ENCODE measurements at regions not wholly inside any gene's neighbourhood (a gene's known extent, or its start where the extent isn't known, plus 50 kb on each side); places are given as distances from the start of the nearest gene placed in this dataset.

DNA sequence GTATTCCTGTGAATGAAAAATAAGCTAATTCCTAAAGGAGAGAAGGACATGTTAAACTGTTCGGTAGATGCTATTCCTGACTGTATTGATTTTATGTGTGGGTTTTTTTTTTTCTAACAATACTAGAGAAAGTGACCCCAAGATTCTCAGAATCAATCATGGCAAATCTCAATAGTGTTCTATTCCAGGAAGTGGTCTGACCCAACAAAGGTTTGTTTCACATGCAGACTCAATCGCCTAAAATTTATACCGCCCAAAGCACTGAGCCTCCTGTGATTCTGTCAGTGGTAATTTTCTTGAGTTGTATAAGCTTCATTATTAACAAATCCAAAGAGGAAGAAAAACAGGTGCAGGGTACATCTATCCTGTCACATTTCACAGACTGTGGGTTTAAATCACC, 293.7 kb downstream of the SUCLA2 start:
- H3K27me3 Mint-ChIP-seq (ENCODE audit: low read depth in 3 of 3): peaks cover 0 to 6% (median 0%) of the 10 kb centered on the region in 3 donors
- Histone ChIP-seq H3K9ac (ENCODE audit: insufficient read depth, low read length, poor library complexity, severe bottlenecking) (no peak overlapping the region), H3K27me3 (ENCODE audit: control insufficient read depth in 2 of 2, insufficient read depth in 2 of 2, low read length in 2 of 2) (no peaks in the 10 kb centered on the region), H3K4me2 (replicated peaks; ENCODE audit: extremely low read depth, low read length, poor library complexity, severe bottlenecking) (no peak overlapping the region), H3K4me1 (ENCODE audit: control insufficient read depth in 1 of 2, insufficient read depth in 2 of 2, low read length in 2 of 2) (no peaks in the 10 kb centered on the region), H3K9me3 (replicated peaks in 1 of 2; ENCODE audit: control insufficient read depth in 1 of 2, insufficient read depth in 1 of 2, low read length in 2 of 2) (no peaks in the 10 kb centered on the region), H4K20me1 (ENCODE audit: insufficient read depth, low read length) (no peaks in the 10 kb centered on the region), H3K27ac (ENCODE audit: low read depth in 1 of 2, low read length in 2 of 2) (no peak overlapping the region), H3K4me3 (replicated peaks in 1 of 3; ENCODE audit: low read depth in 2 of 3, low read length in 3 of 3) (no peak overlapping the region), H2AFZ (ENCODE audit: insufficient read depth, low read depth, low read length, poor library complexity, severe bottlenecking) (no peak overlapping the region), H3K36me3 (replicated peaks in 1 of 2; ENCODE audit: control insufficient read depth in 1 of 2, insufficient read depth in 2 of 2, low read length in 2 of 2) (no peaks in the 10 kb centered on the region), H3K79me2 (ENCODE audit: insufficient read depth, low read length) (no peaks in the 10 kb centered on the region)
- H3K4me3 Mint-ChIP-seq: no peak overlapping the region
- H3K4me1 Mint-ChIP-seq: peaks cover 2% of the 10 kb centered on the region
- no peak for DNase-seq
- no peaks in the 10 kb centered on the region for H3K36me3 Mint-ChIP-seq
- intact Hi-C loops (cut with micrococcal nuclease): no loop called here
- H3K9me3 Mint-ChIP-seq: peaks cover 0 to 10% (median 6%) of the 10 kb centered on the region in 7 donors
- no CpG with 5 or more reads among the region's 3 CpGs for WGBS (ENCODE audit: insufficient coverage)
- TF ChIP-seq, protein P1, sequence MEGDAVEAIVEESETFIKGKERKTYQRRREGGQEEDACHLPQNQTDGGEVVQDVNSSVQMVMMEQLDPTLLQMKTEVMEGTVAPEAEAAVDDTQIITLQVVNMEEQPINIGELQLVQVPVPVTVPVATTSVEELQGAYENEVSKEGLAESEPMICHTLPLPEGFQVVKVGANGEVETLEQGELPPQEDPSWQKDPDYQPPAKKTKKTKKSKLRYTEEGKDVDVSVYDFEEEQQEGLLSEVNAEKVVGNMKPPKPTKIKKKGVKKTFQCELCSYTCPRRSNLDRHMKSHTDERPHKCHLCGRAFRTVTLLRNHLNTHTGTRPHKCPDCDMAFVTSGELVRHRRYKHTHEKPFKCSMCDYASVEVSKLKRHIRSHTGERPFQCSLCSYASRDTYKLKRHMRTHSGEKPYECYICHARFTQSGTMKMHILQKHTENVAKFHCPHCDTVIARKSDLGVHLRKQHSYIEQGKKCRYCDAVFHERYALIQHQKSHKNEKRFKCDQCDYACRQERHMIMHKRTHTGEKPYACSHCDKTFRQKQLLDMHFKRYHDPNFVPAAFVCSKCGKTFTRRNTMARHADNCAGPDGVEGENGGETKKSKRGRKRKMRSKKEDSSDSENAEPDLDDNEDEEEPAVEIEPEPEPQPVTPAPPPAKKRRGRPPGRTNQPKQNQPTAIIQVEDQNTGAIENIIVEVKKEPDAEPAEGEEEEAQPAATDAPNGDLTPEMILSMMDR (IDR thresholded peaks at IDR 0.05): no peak
- H3K27ac Mint-ChIP-seq: no peak overlapping the region

DNA sequence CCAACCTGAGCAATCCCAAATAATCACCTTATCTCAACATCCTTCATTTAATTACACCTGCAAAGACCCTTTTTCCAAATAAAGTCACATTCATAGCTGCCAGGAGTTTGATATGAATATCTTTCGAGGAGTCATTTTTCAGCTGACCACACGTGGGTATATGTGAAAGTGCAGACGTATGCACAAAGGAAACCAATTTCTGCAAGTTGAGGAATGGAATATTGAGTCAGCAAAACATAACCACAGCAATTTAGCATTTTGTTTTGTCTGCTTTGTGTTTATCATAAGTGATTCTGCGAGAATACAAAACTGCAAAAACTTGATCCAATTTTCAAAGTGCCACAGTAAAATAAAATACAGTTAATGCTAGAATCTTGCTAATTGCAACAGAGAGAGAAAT, 295.9 kb downstream of the SUCLA2 start:
- no peaks in the 10 kb centered on the region for H3K36me3 ChIP-seq (replicated peaks in 1 of 2; ENCODE audit: control insufficient read depth in 1 of 2, insufficient read depth in 2 of 2, low read length in 2 of 2)
- H3K4me3 Mint-ChIP-seq: no peak overlapping the region
- no peak overlapping the region for H3K4me3 ChIP-seq (replicated peaks in 1 of 3; ENCODE audit: low read depth in 2 of 3, low read length in 3 of 3)
- peaks cover 2% of the 10 kb centered on the region for H3K4me1 Mint-ChIP-seq
- H3K4me2 ChIP-seq (replicated peaks; ENCODE audit: extremely low read depth, low read length, poor library complexity, severe bottlenecking): no peak overlapping the region
- intact Hi-C loops (cut with micrococcal nuclease): no loop called here
- H2AFZ ChIP-seq (ENCODE audit: insufficient read depth, low read depth, low read length, poor library complexity, severe bottlenecking): no peak overlapping the region
- H3K4me1 ChIP-seq (ENCODE audit: control insufficient read depth in 1 of 2, insufficient read depth in 2 of 2, low read length in 2 of 2): no peaks in the 10 kb centered on the region
- no peaks in the 10 kb centered on the region for H3K79me2 ChIP-seq (ENCODE audit: insufficient read depth, low read length)
- no peak for DNase-seq
- no peak overlapping the region for H3K27ac ChIP-seq (ENCODE audit: low read depth in 1 of 2, low read length in 2 of 2)
- H3K27me3 ChIP-seq (ENCODE audit: control insufficient read depth in 2 of 2, insufficient read depth in 2 of 2, low read length in 2 of 2): no peaks in the 10 kb centered on the region
- H3K27ac Mint-ChIP-seq: no peak overlapping the region
- H3K27me3 Mint-ChIP-seq (ENCODE audit: low read depth in 3 of 3): peaks cover 0 to 1% (median 0%) of the 10 kb centered on the region in 3 donors
- peaks cover 0 to 3% (median 0%) of the 10 kb centered on the region in 7 donors for H3K9me3 Mint-ChIP-seq
- no peaks in the 10 kb centered on the region for H3K36me3 Mint-ChIP-seq
- H3K9me3 ChIP-seq (replicated peaks in 1 of 2; ENCODE audit: control insufficient read depth in 1 of 2, insufficient read depth in 1 of 2, low read length in 2 of 2): no peaks in the 10 kb centered on the region
- H3K9ac ChIP-seq (ENCODE audit: insufficient read depth, low read length, poor library complexity, severe bottlenecking): no peak overlapping the region
- no peaks in the 10 kb centered on the region for H4K20me1 ChIP-seq (ENCODE audit: insufficient read depth, low read length)
- TF ChIP-seq, protein P1 (IDR thresholded peaks at IDR 0.05): no peak
- no CpG with 5 or more reads among the region's 4 CpGs for WGBS (ENCODE audit: insufficient coverage)
